GM10266 (cell line): ENCODE measurements at regions not wholly inside any gene's neighbourhood (a gene's known extent, or its start where the extent isn't known, plus 50 kb on each side); places are given as distances from the start of the nearest gene placed in this dataset.
"Not testable (repeated sequence)": the region's sequence is repeated elsewhere in the genome, so short reads cannot be mapped to it uniquely, and the experiment has no call there.

Experiments used
- DNase-seq: peaks from one replicate; pipeline ENCODE4 v3.0.0; 2012; ENCODE audit errors: extremely low spot score
- TF ChIP-seq, protein P1 (sequence below): IDR thresholded peaks from 2 replicates; pipeline ENCODE4 v1.5.1; 2012; ENCODE audit warnings: mild to moderate bottlenecking, low read depth; ENCODE audit not compliant: control insufficient read depth, insufficient read depth; ENCODE audit errors: missing control alignments

DNA sequence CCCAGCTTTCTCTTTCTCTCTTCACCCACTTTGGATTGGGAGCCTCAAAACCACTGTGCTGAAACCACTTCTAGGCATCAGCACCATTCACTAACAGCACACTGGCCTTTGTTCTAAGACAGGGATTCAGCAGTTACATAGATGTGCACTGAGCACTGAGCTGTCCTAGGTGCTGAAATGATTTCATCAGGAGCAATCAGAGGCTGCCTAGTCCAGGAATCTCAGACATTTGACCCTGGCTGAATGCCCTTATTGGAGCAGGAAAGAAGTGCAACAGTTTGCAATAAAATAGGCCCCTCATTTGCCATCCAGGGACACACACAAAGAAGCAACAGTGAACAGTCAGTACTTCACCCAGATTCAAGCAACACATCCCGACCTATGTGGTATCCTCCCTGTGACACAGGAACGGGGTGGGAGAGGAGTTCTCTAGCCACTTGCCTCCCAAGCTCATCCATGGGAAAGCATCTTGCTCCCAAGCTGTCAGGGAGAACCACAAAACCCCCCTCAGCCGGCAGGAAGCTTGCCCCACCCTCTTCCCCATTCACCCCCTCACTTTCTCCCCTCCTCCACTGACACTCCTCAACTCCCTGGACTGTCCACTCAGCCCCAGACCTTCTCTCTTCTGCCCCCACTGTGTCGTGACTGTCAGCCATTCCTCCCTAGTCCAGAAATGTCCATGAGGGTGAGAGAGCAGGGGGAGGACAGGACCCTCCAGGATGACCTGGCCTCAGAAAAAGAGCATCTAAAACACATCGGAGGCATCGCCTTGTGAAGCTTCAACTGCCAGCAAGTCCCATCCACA, 304.4 kb downstream of the PREX1 start:
- DNase-seq, result peak; percentile 60
- TF ChIP-seq, protein P1, sequence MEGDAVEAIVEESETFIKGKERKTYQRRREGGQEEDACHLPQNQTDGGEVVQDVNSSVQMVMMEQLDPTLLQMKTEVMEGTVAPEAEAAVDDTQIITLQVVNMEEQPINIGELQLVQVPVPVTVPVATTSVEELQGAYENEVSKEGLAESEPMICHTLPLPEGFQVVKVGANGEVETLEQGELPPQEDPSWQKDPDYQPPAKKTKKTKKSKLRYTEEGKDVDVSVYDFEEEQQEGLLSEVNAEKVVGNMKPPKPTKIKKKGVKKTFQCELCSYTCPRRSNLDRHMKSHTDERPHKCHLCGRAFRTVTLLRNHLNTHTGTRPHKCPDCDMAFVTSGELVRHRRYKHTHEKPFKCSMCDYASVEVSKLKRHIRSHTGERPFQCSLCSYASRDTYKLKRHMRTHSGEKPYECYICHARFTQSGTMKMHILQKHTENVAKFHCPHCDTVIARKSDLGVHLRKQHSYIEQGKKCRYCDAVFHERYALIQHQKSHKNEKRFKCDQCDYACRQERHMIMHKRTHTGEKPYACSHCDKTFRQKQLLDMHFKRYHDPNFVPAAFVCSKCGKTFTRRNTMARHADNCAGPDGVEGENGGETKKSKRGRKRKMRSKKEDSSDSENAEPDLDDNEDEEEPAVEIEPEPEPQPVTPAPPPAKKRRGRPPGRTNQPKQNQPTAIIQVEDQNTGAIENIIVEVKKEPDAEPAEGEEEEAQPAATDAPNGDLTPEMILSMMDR, result no peak

DNA sequence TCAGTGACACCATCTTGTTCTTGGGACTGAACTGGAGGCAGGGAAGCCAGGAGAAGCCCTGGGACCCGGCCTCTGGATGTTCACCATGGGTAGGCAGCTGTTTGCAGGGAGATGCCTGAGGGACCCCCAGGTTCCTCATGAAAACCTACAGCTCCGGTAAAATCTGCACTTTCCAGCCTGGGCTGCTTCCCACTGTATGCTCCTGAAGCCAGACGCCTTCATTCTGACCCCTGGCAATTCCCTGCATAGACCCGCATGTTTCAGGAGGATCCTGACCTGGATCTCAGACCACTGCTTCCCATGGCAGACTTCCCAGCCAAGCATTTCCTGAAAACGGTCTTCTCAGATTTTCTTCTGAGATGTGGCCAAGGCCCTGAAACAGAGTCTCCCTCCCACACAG, 306.7 kb downstream of the PREX1 start:
- no peak for DNase-seq
- TF ChIP-seq, protein P1, result no peak

DNA sequence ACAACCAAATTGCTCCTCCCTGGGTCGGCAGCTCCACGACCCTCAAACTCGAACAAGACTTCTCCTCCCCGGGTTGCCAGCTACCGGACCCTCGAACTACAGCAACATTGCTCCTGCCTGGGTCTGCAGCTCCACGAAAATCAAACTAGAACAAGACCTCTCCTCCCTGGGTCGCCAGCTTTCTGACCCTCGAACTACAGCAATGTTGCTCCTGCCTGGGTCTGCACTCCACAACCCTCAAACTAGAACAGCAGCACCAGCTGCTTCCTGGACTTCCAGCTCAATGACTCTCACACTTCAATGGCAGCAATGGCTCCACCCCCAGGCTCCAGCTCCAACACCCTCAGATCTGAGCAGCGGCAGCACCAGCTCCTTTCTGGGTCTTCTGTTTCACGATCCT, 311.6 kb downstream of the PREX1 start:
- not testable (repeated sequence) for DNase-seq

DNA sequence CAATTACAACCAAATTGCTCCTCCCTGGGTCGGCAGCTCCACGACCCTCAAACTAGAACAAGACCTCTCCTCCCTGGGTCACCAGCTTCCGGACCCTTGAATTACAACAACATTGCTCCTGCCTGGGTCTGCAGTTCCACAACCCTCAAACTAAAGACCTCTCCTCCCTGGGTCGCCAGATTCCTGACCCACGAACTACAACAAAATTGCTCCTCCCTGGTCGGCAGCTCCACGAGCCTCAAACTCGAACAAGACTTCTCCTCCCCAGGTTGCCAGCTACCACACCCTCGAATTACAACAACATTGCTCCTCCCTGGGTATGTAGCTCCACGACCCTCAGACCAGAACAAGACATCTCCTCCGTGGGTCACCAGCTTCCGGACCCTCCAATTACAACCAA, 313.2 kb downstream of the PREX1 start:
- DNase-seq, result not testable (repeated sequence)

DNA sequence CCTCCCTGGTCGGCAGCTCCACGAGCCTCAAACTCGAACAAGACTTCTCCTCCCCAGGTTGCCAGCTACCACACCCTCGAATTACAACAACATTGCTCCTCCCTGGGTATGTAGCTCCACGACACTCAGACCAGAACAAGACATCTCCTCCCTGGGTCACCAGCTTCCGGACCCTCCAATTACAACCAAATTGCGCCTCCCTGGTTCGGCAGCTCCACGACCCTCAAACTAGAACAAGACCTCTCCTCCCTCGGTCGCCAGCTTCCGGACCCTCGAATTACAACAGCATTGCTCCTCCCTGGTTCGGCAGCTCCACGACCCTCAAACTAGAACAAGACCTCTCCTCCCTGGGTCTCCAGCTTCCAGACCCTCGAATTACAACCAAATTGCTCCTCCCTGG, 315.3 kb downstream of the PREX1 start:
- not testable (repeated sequence) for DNase-seq

DNA sequence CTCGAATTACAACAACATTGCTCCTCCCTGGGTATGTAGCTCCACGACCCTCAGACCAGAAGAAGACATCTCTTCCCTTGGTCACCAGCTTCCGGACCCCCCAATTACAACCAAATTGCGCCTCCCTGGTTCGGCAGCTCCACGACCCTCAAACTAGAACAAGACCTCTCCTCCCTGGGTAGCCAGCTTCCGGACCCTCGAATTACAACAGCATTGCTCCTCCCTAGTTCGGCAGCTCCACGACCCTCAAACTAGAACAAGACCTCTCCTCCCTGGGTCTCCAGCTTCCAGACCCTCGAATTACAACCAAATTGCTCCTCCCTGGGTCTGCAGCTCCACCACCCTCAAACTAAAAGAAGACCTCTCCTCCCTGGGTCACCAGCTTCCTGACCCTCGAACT, 322.7 kb downstream of the PREX1 start:
- DNase-seq, result not testable (repeated sequence)

DNA sequence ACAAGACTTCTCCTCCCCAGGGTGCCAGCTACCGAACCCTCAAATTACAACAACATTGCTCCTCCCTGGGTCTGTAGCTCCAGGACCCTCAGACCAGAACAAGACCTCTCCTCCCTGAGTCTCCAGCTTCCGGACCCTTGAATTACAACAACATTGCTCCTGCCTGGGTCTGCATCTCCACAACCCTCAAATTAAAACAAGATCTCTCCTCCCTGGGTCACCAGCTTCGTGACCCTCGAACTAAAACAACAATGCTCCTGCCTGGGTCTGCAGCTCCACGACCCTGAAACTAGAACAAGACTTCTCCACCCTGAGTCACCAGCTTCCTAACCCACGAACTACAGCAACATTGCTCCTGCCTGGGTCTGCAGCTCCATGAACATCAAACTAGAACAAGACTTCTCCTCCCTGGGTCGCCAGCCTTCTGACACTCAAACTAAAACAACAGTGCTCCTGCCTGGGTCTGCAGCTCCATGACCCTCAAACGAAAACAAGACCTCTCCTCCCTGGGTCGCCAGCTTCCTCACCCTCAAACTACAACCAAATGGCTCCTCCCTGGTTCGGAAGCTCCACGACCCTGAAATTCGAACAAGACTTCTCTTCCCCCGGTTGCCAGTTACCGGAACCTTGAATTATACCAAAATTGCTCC, 324.5 kb downstream of the PREX1 start:
- DNase-seq, result no peak
- TF ChIP-seq, protein P1, result no peak

DNA sequence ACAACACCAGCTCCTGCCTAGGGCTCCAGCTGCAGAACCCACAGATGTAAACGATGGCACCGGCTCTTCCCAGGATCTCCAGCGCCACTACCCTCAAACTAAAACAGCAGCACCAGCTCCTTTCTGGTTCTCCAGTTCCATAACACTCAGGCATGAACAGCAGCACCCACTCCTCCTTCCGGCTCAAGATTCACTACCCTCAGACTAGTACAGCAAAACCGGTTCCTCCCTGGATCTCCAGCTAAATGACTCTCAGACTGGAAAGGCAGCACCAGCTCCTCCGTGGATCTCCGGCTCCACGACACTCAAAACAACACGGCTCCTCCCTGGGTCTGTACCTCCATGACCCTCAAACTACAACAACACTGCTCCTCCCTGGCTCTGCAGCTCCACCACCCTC, 325.0 kb downstream of the PREX1 start:
- no peak for DNase-seq
- TF ChIP-seq, protein P1, result no peak

DNA sequence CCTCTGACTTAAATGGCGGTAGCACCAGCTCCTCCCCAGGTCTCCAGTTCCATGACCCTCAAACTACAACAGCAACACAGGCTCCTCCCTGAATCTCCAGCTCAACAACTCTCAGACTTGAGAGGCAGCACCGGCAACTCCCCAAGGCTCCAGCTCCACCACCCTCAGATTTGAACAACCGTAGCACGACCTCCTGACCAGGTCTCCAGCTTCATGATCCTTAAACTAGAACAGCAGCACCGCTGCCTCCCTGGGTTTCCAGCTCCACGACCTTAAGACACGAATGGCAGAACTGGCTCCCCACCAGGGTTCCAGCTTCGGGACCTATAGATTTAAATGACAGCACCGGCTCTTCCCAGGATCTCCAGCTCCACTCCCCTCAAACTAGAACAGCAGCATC, 325.8 kb downstream of the PREX1 start:
- no peak for DNase-seq
- TF ChIP-seq, protein P1, result no peak

DNA sequence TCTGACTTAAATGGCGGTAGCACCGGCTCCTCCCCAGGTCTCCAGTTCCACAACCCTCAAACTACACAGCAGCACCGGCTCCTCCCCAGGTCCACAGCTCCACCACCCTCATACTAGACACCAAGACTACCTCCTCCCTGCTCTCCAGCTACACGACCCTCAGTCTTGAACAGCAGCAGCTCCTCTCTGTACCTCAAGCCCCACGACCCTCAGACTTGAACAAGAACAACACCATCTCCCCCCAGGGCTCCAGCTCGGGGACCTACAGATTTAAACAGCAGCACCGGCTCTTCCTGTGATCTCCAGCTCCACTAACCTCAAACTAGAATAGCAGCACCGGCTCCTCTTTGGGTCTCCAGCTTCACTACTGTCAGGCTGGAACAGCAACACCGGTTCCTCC, 326.9 kb downstream of the PREX1 start:
- not testable (repeated sequence) for DNase-seq

DNA sequence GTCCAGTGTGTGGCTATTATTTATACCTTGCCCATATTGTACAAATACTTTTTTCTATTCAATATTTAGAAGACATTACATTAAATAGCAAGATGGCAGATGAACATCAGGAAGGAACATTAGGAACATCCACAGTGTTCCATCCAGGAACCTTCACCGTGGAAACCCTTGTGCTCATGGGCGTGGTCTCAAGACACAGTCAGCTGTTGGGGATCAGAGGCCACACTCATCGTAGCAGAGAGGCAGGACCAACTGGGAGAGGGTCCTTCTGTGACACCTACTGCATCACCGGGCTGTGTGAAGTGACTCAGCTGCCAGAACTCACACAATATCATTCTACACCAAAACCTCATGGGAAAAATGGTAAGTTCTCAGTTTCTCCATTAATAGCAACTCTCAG, 328.9 kb downstream of the PREX1 start:
- DNase-seq, result not testable (repeated sequence)

DNA sequence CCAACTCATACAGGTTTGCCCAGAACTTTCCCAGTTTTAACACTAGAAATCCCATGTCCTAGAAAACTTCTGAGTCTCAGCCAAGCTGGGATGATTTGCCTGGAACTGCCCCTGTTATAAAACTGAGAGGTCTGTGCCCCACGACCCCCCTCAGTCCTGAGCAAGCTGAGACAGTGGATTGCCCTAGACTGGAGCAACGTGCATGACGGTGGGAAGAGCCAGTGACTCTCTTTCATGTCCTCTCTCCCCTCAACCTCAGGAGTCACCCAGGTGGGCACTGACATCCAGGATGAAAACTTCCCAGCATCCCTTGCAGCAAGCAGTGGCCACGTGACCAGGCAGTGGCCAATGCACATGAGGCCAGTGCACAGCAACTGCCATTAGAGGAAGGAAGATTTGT, 329.7 kb downstream of the PREX1 start:
- not testable (repeated sequence) for DNase-seq
